AG09319 (cell line): ENCODE measurements at regions not wholly inside any gene's neighbourhood (a gene's known extent, or its start where the extent isn't known, plus 50 kb on each side); places are given as distances from the start of the nearest gene placed in this dataset.
"Not testable (repeated sequence)": the region's sequence is repeated elsewhere in the genome, so short reads cannot be mapped to it uniquely, and the experiment has no call there.

Experiments used
- DNase-seq: peaks from one replicate; pipeline ENCODE4 v3.0.0-alpha.2; 2010; ENCODE audit warnings: low read depth; ENCODE audit errors: extremely low read depth
- TF ChIP-seq, protein P1 (sequence below): IDR thresholded peaks from 2 replicates; pipeline ENCODE4 v1.5.1; 2011; ENCODE audit warnings: low read depth, mild to moderate bottlenecking, inconsistent platforms, low read length, moderate library complexity

DNA sequence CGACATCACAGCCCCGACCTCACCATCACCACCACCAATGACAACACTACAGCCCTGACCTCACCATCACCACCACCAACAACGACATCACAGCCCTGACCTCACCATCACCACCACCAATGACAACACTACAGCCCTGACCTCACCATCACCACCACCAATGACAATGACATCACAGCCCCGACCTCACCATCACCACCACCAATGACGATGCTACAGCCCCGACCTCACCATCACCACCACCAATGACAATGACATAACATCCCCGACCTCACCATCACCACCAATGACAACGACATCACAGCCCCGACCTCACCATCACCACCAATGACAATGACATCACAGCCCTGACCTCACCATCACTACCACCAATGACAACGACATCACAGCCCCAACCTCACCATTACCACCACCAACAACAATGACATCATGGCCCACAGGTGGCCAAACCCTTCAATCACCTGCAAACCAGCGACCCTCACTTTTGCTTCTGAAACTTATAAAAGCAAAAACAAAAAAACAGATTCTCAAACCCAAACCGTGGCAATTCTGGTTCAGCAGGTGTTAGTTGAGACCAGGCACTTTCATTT, 70.7 kb upstream of the TMEM18 start:
- TF ChIP-seq, protein P1, sequence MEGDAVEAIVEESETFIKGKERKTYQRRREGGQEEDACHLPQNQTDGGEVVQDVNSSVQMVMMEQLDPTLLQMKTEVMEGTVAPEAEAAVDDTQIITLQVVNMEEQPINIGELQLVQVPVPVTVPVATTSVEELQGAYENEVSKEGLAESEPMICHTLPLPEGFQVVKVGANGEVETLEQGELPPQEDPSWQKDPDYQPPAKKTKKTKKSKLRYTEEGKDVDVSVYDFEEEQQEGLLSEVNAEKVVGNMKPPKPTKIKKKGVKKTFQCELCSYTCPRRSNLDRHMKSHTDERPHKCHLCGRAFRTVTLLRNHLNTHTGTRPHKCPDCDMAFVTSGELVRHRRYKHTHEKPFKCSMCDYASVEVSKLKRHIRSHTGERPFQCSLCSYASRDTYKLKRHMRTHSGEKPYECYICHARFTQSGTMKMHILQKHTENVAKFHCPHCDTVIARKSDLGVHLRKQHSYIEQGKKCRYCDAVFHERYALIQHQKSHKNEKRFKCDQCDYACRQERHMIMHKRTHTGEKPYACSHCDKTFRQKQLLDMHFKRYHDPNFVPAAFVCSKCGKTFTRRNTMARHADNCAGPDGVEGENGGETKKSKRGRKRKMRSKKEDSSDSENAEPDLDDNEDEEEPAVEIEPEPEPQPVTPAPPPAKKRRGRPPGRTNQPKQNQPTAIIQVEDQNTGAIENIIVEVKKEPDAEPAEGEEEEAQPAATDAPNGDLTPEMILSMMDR: no peak
- DNase-seq: no peak

DNA sequence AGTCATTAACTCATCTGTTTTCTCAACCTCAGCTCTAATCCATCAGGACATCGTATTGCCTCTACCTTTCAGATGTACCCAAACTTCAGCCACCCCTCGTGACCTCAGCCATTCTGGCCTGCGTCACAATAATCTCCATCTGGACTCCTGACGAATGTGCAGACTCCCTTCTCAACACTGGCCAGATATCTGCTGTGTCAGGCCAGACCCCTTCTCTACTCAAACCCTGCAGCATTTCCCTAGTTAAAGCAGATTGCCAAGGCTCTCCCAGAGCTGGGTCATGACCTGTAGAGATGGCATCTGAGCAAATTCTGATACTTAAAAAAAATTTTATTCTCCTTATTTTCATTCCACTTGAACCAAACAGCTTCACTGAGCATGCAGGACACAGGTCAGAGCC, 69.5 kb upstream of the TMEM18 start:
- DNase-seq: no peak
- TF ChIP-seq, protein P1: no peak

DNA sequence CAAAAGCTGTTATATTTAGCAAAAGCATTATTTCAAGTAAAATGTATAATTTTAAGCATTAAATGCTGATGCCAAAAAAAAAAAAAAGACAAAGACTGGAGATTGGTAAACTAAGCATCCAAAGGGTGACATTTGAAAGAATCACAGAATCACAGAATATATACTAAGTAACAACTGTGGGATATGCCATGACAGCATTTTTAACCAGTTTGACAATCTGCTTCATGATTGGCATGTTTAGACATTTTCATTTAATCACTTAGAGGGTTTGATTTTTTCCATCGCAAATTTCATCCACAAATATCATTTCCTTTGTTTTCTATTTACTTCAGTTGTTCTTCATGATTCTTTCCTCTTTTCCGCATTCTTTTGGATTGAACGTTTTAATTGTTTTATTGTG, 66.9 kb upstream of the TMEM18 start:
- DNase-seq: no peak
- TF ChIP-seq, protein P1: no peak

DNA sequence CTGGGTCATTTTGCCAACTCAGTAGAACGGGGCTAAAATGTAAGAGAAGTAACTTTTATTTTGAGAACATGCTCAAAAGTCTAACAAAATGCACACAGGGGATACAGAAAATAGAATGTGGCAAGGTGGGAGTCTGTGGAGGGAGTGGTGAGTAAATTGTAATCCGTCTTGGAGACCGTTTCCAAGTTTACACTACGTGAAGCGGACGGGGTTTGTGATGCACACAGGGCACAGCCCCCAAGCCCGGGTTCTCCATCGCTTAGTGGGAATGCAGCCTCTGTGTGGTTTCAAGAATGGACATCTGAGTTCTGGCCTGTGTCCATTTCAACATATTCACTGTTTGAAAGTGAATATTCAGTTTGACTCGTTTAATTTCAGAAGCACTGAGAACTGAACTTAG, 65.0 kb upstream of the TMEM18 start:
- no peak for DNase-seq

DNA sequence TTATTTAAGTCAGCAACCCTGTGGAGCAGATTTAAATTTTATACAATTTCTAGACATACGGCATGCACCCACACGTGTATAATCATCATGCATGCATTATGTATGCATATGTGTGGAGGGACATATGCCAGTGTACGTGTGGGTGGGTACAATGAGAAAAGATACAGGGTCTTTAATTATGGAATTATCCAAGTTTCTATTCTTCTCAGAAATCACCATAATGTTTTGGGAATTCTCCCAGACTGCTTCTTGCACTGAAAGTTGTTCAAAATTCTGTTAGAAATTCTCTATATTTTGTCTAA, 63.9 kb upstream of the TMEM18 start:
- no peak for DNase-seq
- TF ChIP-seq, protein P1: no peak

More for the DNA sequence above, 65.0 kb upstream of the TMEM18 start:
- TF ChIP-seq, protein P1: no peak

DNA sequence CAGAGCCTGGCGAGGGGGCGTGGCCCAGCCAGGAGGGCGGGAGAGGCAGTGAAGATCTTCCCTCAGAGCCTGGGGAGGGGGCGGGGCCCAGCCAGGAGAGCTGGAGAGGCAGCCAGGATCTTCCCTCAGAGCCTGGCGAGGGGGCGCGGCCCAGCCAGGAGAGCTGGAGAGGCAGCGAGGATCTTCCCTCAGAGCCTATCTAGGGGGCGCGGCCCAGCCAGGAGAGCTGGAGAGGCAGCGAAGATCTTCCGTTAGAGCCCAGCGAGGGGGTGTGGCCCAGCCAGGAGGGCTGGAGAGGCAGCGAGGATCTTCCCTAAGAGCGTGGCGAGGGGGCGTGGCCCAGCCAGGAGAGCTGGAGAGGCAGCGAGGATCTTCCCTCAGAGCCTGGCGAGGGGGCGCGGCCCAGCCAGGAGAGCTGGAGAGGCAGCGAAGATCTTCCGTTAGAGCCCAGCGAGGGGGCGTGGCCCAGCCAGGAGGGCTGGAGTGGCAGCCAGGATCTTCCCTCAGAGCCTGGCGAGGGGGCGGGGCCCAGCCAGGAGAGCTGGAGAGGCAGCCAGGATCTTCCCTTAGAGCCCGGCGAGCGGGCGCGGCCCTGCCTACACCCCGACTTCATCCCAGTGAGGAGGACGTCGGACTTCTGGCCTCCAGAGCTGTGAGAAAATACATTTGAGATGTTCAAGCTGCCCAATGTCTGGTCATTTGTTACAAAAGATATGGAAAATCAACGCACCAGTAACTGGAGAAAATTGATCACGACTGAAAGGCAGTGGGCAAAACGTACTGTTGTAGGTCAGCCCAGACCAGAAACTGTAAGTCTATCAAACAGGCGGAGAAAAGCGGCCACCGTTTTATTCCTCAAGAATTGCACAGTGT, 63.4 kb upstream of the TMEM18 start:
- peak; percentile 57 for DNase-seq

DNA sequence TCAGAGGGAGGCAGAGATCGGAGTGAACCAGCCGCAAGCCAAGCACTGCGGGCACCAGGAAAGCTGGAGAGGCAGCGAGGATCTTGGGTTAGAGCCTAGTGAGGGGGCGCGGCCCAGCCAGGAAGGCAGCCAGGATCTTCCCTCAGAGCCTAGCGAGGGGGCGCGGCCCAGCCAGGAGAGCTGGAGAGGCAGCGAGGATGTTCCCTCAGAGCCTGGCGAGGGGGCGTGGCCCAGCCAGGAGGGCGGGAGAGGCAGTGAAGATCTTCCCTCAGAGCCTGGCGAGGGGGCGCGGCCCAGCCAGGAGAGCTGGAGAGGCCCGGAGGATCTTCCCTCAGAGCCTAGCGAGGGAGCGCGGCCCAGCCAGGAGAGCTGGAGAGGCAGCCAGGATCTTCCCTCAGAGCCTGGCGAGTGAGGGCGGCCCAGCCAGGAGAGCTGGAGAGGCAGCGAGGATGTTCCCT, 62.7 kb upstream of the TMEM18 start:
- DNase-seq: not testable (repeated sequence)

DNA sequence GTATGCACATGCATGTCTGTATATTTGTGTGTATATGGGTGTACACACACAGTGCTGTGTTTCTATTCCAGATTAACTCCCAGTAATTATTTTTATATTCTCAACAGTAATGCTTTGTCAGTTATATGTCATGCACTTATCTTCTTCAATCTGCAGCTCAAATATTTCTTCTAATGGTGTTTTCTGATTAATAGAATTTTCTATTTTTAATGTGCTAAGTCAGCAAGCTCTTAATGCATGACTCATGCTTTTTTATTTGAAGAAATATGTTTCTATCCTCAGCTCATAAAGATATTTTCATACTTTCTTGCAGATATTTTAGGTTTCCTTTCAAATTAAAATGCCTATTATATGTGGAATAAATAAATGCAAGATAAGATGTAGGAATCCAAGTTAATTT, 59.7 kb upstream of the TMEM18 start:
- DNase-seq: no peak
- TF ChIP-seq, protein P1: no peak
